ENCODE measurements at regions not wholly inside any gene's neighbourhood (a gene's known extent, or its start where the extent isn't known, plus 50 kb on each side); places are given as distances from the start of the nearest gene placed in this dataset.

- no peak overlapping the region for H2AFZ ChIP-seq (ENCODE audit: low read depth, low read length)
- H3K4me1 ChIP-seq (ENCODE audit: insufficient read depth, low read length), result no peaks in the 10 kb centered on the region
- H3K27me3 ChIP-seq (ENCODE audit: insufficient read depth, low read length), result peaks cover 7% of the 10 kb centered on the region
- H3K36me3 ChIP-seq (ENCODE audit: insufficient read depth, low read length), result no peaks in the 10 kb centered on the region
- no peak overlapping the region for H3K4me3 ChIP-seq (ENCODE audit: low read length)
- H3K9me3 ChIP-seq (ENCODE audit: low read length), result no peaks in the 10 kb centered on the region
These were observed 73.3 kb upstream of the FAM171A1 start for GRCh38 chr10:15444105-15445005.

GRCh38 chr10:15442056-15442455 is 71.0 kb upstream of the FAM171A1 start:
- Histone ChIP-seq H3K4me3 (ENCODE audit: low read length) (no peak overlapping the region), H2AFZ (ENCODE audit: low read depth, low read length) (no peak overlapping the region), H3K4me1 (ENCODE audit: insufficient read depth, low read length) (no peaks in the 10 kb centered on the region)

DNA sequence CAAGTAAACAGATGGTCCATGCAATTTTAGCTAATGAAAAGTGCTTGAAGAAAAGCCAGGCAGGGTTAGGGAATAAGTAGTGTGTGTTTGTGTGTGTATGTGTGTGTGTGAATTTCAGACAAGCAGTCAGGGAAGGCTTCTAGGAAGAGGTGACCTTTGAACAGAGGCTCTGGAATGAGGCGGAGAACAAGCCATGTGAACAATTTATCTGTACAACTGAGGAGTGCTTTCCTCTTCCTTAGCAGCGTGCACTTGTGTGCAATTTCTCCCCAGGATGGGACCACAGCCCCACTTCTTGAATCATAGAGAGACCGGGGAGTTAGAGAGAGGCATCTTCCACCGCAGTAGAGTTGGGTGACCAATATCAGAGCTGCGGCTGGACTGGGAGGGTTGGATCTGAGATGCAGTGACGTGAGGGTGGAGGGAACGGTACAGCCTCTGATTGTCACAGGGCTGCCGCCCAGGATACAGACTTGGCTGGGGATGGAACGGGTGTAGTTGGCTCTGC is 69.2 kb upstream of the FAM171A1 start:
- no peaks in the 10 kb centered on the region for H3K4me1 ChIP-seq (ENCODE audit: insufficient read depth, low read length)
- H3K27me3 ChIP-seq (ENCODE audit: insufficient read depth, low read length), result peaks cover 5% of the 10 kb centered on the region
- H3K36me3 ChIP-seq (ENCODE audit: insufficient read depth, low read length), result no peaks in the 10 kb centered on the region
- H2AFZ ChIP-seq (ENCODE audit: low read depth, low read length), result no peak overlapping the region
- no peaks in the 10 kb centered on the region for H3K9me3 ChIP-seq (ENCODE audit: low read length)
- no peak overlapping the region for H3K4me3 ChIP-seq (ENCODE audit: low read length)

More at GRCh38 chr10:15442056-15442455, 71.0 kb upstream of the FAM171A1 start:
- Histone ChIP-seq H3K36me3 (ENCODE audit: insufficient read depth, low read length) (no peaks in the 10 kb centered on the region), H3K27me3 (ENCODE audit: insufficient read depth, low read length) (peaks cover 6% of the 10 kb centered on the region), H3K9me3 (ENCODE audit: low read length) (no peaks in the 10 kb centered on the region)

GRCh38 chr10:15439341-15439842 is 68.3 kb upstream of the FAM171A1 start:
- no peaks in the 10 kb centered on the region for H3K36me3 ChIP-seq (ENCODE audit: insufficient read depth, low read length)
- no peaks in the 10 kb centered on the region for H3K4me1 ChIP-seq (ENCODE audit: insufficient read depth, low read length)
- peaks cover 5% of the 10 kb centered on the region for H3K27me3 ChIP-seq (ENCODE audit: insufficient read depth, low read length)
- no peak overlapping the region for H2AFZ ChIP-seq (ENCODE audit: low read depth, low read length)
- peak overlapping the region; percentile 4 for H3K4me3 ChIP-seq (ENCODE audit: low read length)
- no peaks in the 10 kb centered on the region for H3K9me3 ChIP-seq (ENCODE audit: low read length)

GRCh38 chr10:15436696-15437095 is 65.6 kb upstream of the FAM171A1 start:
- Histone ChIP-seq H3K36me3 (ENCODE audit: insufficient read depth, low read length) (no peaks in the 10 kb centered on the region), H3K4me3 (ENCODE audit: low read length) (no peak overlapping the region), H3K4me1 (ENCODE audit: insufficient read depth, low read length) (peaks cover 4% of the 10 kb centered on the region), H3K27me3 (ENCODE audit: insufficient read depth, low read length) (peaks cover 2% of the 10 kb centered on the region), H3K9me3 (ENCODE audit: low read length) (no peaks in the 10 kb centered on the region), H2AFZ (ENCODE audit: low read depth, low read length) (no peak overlapping the region)

DNA sequence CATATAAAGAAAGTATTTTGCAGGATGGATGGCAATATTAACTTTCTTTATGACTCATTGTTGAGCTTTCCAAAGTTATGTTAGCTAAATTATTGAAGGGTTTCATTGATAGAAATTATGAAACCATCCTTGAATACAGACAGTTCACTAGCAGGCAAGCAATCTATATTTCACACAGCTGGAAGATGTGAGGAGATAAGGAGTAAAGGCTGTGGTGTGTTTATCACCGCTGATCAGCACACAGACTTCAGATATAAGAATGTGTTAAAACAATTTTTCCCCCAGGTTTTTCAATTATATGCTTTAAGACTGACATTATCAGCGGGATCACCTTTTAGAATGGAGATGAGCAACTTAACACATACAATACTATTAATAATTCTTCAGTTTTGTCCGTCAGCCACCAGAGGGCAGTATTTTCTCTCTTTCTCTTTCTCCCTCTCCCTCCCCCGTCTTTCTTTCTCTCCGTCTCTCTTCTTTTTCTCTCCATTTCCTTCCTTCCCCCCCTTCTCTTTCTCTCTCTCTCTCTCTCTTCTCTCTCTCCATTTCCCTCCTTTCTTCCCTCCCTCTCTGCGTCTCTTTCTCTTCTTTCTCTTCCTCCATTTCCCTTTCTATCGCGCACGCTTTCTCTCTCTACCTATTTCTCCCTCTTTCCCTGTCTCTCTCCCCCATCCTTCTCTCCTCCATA is 62.9 kb upstream of the FAM171A1 start:
- Histone ChIP-seq H3K9me3 (ENCODE audit: low read length) (no peaks in the 10 kb centered on the region), H3K27me3 (ENCODE audit: insufficient read depth, low read length) (peaks cover 2% of the 10 kb centered on the region), H3K4me1 (ENCODE audit: insufficient read depth, low read length) (peaks cover 4% of the 10 kb centered on the region), H3K36me3 (ENCODE audit: insufficient read depth, low read length) (no peaks in the 10 kb centered on the region), H3K4me3 (ENCODE audit: low read length) (no peak overlapping the region), H2AFZ (ENCODE audit: low read depth, low read length) (no peak overlapping the region)

DNA sequence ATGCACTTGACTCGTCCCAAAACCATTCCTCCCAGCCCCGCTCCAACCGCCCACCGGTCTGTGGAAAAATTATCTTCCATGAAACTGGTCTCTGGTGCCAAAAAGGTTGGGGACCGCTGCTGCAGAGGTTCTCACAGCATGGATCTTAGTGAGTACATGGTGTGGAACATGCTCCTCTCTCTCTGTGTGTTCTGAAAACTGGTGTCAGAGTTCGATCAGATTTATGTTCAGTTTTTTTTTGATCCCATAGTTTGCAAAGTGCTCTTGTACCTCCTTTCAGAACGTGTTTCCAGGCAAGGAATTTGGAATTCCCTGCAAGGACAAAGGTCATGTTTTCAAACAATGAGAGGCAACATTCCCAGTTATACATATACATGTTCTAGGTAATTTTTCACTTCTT is 61.2 kb upstream of the FAM171A1 start:
- peaks cover 2% of the 10 kb centered on the region for H3K27me3 ChIP-seq (ENCODE audit: insufficient read depth, low read length)
- no peaks in the 10 kb centered on the region for H3K36me3 ChIP-seq (ENCODE audit: insufficient read depth, low read length)
- H3K4me3 ChIP-seq (ENCODE audit: low read length), result no peak overlapping the region
- no peaks in the 10 kb centered on the region for H3K9me3 ChIP-seq (ENCODE audit: low read length)
- no peak overlapping the region for H2AFZ ChIP-seq (ENCODE audit: low read depth, low read length)
- peaks cover 4% of the 10 kb centered on the region for H3K4me1 ChIP-seq (ENCODE audit: insufficient read depth, low read length)

GRCh38 chr10:15430969-15431771 is 60.1 kb upstream of the FAM171A1 start:
- no peaks in the 10 kb centered on the region for H3K27me3 ChIP-seq (ENCODE audit: insufficient read depth, low read length)
- H2AFZ ChIP-seq (ENCODE audit: low read depth, low read length), result no peak overlapping the region
- H3K36me3 ChIP-seq (ENCODE audit: insufficient read depth, low read length), result no peaks in the 10 kb centered on the region
- no peaks in the 10 kb centered on the region for H3K9me3 ChIP-seq (ENCODE audit: low read length)
- peaks cover 4% of the 10 kb centered on the region for H3K4me1 ChIP-seq (ENCODE audit: insufficient read depth, low read length)
- H3K4me3 ChIP-seq (ENCODE audit: low read length), result no peak overlapping the region

DNA sequence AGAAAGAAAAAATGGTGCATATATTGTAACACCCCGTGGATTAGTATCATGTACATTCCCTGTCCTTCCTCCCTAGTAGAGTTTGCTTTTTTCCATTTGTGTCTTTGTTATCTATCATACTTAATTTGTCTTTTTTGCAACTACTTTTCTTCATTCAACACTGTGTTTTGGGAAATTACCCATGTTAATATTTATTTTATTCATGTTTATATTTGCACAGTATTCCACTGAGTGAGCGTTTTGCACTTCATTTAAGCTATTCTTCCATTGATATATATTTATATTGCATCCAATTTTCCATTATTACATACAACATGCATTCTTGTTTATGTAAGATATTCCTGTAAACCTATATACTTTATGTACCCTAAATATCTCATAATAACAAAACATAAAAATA is 57.6 kb upstream of the FAM171A1 start:
- H3K36me3 ChIP-seq (ENCODE audit: insufficient read depth, low read length), result no peaks in the 10 kb centered on the region
- H3K27me3 ChIP-seq (ENCODE audit: insufficient read depth, low read length), result no peaks in the 10 kb centered on the region
- no peak overlapping the region for H3K4me3 ChIP-seq (ENCODE audit: low read length)
- no peaks in the 10 kb centered on the region for H3K9me3 ChIP-seq (ENCODE audit: low read length)
- H2AFZ ChIP-seq (ENCODE audit: low read depth, low read length), result no peak overlapping the region
- H3K4me1 ChIP-seq (ENCODE audit: insufficient read depth, low read length), result peaks cover 4% of the 10 kb centered on the region

GRCh38 chr10:15427843-15428414 is 56.8 kb upstream of the FAM171A1 start:
- H3K4me1 ChIP-seq (ENCODE audit: insufficient read depth, low read length), result peaks cover 4% of the 10 kb centered on the region

DNA sequence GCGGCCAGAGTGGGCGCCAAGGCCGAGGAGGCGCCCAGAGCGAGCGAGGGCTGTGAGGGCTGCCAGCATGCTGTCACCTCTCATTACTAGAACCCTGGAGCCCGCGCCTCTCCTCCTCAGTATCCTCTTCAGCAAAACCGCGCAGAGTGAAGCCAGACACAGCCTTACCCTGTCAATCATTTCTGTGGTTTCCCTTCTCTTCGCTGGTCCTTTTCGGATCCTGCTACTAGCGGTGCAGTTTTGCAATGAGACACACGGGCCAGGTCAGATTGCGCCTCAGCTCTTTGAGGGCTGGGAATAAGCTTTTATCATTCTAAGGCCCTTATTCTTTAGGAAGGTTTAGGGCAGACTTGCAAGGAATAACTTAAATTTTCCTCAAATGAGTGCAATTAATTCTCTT is 55.5 kb upstream of the FAM171A1 start:
- no peak overlapping the region for H2AFZ ChIP-seq (ENCODE audit: low read depth, low read length)
- no peaks in the 10 kb centered on the region for H3K27me3 ChIP-seq (ENCODE audit: insufficient read depth, low read length)
- no peaks in the 10 kb centered on the region for H3K4me1 ChIP-seq (ENCODE audit: insufficient read depth, low read length)
- no peak overlapping the region for H3K4me3 ChIP-seq (ENCODE audit: low read length)
- no peaks in the 10 kb centered on the region for H3K9me3 ChIP-seq (ENCODE audit: low read length)
- H3K36me3 ChIP-seq (ENCODE audit: insufficient read depth, low read length), result no peaks in the 10 kb centered on the region

More at GRCh38 chr10:15427843-15428414, 56.8 kb upstream of the FAM171A1 start:
- H3K9me3 ChIP-seq (ENCODE audit: low read length), result no peaks in the 10 kb centered on the region
- no peaks in the 10 kb centered on the region for H3K27me3 ChIP-seq (ENCODE audit: insufficient read depth, low read length)
- H3K36me3 ChIP-seq (ENCODE audit: insufficient read depth, low read length), result no peaks in the 10 kb centered on the region
- H2AFZ ChIP-seq (ENCODE audit: low read depth, low read length), result no peak overlapping the region
- no peak overlapping the region for H3K4me3 ChIP-seq (ENCODE audit: low read length)

DNA sequence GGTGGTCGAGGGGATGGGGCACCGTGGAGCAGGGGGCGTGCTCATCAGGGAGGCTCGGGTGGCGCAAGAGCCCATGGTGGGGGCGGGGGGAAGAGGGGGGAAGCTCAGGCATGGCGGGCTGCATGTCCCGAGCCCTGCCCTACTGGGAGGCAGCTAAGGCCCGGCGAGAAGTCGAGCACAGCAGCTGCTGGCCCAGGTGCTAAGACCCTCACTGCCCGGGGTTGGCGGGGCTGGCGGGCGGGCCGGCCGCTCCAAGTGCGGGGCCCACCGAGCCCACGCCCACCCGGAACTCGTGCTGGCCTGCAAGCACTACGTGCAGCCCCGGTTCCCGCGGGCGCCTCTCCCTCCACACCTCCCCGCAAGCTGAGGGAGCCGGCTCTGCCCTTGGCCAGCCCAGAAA is 55.0 kb upstream of the FAM171A1 start:
- H3K4me3 ChIP-seq (ENCODE audit: low read length), result no peak overlapping the region
- H3K9me3 ChIP-seq (ENCODE audit: low read length), result no peaks in the 10 kb centered on the region
- H3K27me3 ChIP-seq (ENCODE audit: insufficient read depth, low read length), result no peaks in the 10 kb centered on the region
- no peaks in the 10 kb centered on the region for H3K36me3 ChIP-seq (ENCODE audit: insufficient read depth, low read length)
- no peak overlapping the region for H2AFZ ChIP-seq (ENCODE audit: low read depth, low read length)
- no peaks in the 10 kb centered on the region for H3K4me1 ChIP-seq (ENCODE audit: insufficient read depth, low read length)

Data from neuron (in vitro differentiated cells).